ENCODE measurements at regions not wholly inside any gene's neighbourhood (a gene's known extent, or its start where the extent isn't known, plus 50 kb on each side); places are given as distances from the start of the nearest gene placed in this dataset.
"Not testable (repeated sequence)": the region's sequence is repeated elsewhere in the genome, so short reads cannot be mapped to it uniquely, and the experiment has no call there.

- no peak for DNase-seq (ENCODE audit: low read depth)
Observed at GRCh38 chr3:28033059-28033784, 208.2 kb upstream of the CMC1 start.

- DNase-seq (ENCODE audit: low read depth) = no peak
Observed at GRCh38 chr3:28036599-28037575, 204.5 kb upstream of the CMC1 start.

GRCh38 chr3:28039234-28039633 lies 202.2 kb upstream of the CMC1 start:
- DNase-seq (ENCODE audit: low read depth) = no peak

- no peak for DNase-seq (ENCODE audit: low read depth)
Observed at GRCh38 chr3:28039829-28040228, 201.6 kb upstream of the CMC1 start.

GRCh38 chr3:28042095-28042635 lies 199.3 kb upstream of the CMC1 start:
- DNase-seq (ENCODE audit: low read depth) = no peak

- no peak for DNase-seq (ENCODE audit: low read depth)
Observed at GRCh38 chr3:28042707-28043106, 198.7 kb upstream of the CMC1 start.

GRCh38 chr3:28050120-28050519 lies 191.3 kb upstream of the CMC1 start:
- no peak for DNase-seq (ENCODE audit: low read depth)

- DNase-seq (ENCODE audit: low read depth) = peak; percentile 79
Observed at GRCh38 chr3:28050885-28051284, 190.5 kb upstream of the CMC1 start.

- peak; percentile 86 for DNase-seq (ENCODE audit: low read depth)
Observed at GRCh38 chr3:28053759-28054158, 187.7 kb upstream of the CMC1 start.

GRCh38 chr3:28056806-28057205 lies 184.6 kb upstream of the CMC1 start:
- no peak for DNase-seq (ENCODE audit: low read depth)

GRCh38 chr3:28057539-28057938 lies 183.9 kb upstream of the CMC1 start:
- DNase-seq (ENCODE audit: low read depth) = no peak

GRCh38 chr3:28059199-28059598 lies 182.2 kb upstream of the CMC1 start:
- not testable (repeated sequence) for DNase-seq (ENCODE audit: low read depth)

- no peak for DNase-seq (ENCODE audit: low read depth)
Observed at GRCh38 chr3:28066020-28066419, 175.4 kb upstream of the CMC1 start.

GRCh38 chr3:28067014-28067413 lies 174.4 kb upstream of the CMC1 start:
- DNase-seq (ENCODE audit: low read depth) = no peak

- no peak for DNase-seq (ENCODE audit: low read depth)
Observed at GRCh38 chr3:28068342-28068741, 173.1 kb upstream of the CMC1 start.

- DNase-seq (ENCODE audit: low read depth) = no peak
Observed at GRCh38 chr3:28069438-28069837, 172.0 kb upstream of the CMC1 start.

- no peak for DNase-seq (ENCODE audit: low read depth)
Observed at GRCh38 chr3:28076246-28076645, 165.2 kb upstream of the CMC1 start.

- peak; percentile 29 for DNase-seq (ENCODE audit: low read depth)
Observed at GRCh38 chr3:28077572-28077971, 163.8 kb upstream of the CMC1 start.

GRCh38 chr3:28078536-28078935 lies 162.9 kb upstream of the CMC1 start:
- DNase-seq (ENCODE audit: low read depth) = no peak

GRCh38 chr3:28080716-28081115 lies 160.7 kb upstream of the CMC1 start:
- DNase-seq (ENCODE audit: low read depth) = no peak

GRCh38 chr3:28081533-28081947 lies 159.9 kb upstream of the CMC1 start:
- no peak for DNase-seq (ENCODE audit: low read depth)

GRCh38 chr3:28087591-28087990 lies 153.8 kb upstream of the CMC1 start:
- DNase-seq (ENCODE audit: low read depth) = no peak
